ENCODE measurements at regions not wholly inside any gene's neighbourhood (a gene's known extent, or its start where the extent isn't known, plus 50 kb on each side); places are given as distances from the start of the nearest gene placed in this dataset.

DNA sequence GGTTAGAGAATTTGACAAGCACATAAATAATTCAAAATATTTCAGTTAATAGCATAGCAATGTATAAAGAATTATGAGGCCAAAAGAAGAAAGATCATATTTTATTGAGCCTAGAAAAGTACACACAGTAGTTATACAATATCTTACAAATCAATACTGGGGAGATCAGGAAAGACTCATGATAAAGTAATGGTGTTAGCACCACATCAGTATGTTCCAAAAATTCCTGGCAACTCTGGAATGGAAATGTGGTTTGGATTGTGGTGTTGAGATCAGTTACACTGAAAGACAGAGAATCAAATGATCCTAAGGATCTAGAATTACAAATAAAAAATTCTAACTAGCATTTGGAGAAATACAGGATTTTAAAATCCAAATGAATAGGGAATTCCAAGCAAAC is 420.5 kb upstream of the CNTNAP2 start:
- TF ChIP-seq, protein P1, sequence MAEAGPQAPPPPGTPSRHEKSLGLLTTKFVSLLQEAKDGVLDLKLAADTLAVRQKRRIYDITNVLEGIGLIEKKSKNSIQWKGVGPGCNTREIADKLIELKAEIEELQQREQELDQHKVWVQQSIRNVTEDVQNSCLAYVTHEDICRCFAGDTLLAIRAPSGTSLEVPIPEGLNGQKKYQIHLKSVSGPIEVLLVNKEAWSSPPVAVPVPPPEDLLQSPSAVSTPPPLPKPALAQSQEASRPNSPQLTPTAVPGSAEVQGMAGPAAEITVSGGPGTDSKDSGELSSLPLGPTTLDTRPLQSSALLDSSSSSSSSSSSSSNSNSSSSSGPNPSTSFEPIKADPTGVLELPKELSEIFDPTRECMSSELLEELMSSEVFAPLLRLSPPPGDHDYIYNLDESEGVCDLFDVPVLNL (IDR thresholded peaks at IDR 0.05; ENCODE audit: low read depth, low read length), result no peak
- TF ChIP-seq, protein P2, sequence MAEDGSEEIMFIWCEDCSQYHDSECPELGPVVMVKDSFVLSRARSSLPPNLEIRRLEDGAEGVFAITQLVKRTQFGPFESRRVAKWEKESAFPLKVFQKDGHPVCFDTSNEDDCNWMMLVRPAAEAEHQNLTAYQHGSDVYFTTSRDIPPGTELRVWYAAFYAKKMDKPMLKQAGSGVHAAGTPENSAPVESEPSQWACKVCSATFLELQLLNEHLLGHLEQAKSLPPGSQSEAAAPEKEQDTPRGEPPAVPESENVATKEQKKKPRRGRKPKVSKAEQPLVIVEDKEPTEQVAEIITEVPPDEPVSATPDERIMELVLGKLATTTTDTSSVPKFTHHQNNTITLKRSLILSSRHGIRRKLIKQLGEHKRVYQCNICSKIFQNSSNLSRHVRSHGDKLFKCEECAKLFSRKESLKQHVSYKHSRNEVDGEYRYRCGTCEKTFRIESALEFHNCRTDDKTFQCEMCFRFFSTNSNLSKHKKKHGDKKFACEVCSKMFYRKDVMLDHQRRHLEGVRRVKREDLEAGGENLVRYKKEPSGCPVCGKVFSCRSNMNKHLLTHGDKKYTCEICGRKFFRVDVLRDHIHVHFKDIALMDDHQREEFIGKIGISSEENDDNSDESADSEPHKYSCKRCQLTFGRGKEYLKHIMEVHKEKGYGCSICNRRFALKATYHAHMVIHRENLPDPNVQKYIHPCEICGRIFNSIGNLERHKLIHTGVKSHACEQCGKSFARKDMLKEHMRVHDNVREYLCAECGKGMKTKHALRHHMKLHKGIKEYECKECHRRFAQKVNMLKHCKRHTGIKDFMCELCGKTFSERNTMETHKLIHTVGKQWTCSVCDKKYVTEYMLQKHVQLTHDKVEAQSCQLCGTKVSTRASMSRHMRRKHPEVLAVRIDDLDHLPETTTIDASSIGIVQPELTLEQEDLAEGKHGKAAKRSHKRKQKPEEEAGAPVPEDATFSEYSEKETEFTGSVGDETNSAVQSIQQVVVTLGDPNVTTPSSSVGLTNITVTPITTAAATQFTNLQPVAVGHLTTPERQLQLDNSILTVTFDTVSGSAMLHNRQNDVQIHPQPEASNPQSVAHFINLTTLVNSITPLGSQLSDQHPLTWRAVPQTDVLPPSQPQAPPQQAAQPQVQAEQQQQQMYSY (CRISPR knock-in tag; IDR thresholded peaks at IDR 0.05), result no peak
- no peak for TF ChIP-seq POU2F2 (IDR thresholded peaks at IDR 0.05; ENCODE audit: borderline replicate concordance, low read depth, low read length)
- TF ChIP-seq ATF7 (IDR thresholded peaks at IDR 0.05; ENCODE audit: low read depth), result no peak
- TF ChIP-seq LARP7 (IDR thresholded peaks at IDR 0.05), result no peak
- no peak for TF ChIP-seq EGR1 (IDR thresholded peaks at IDR 0.05; ENCODE audit: borderline replicate concordance in 1 of 2, low read depth in 2 of 2, low read length in 2 of 2)
- TF ChIP-seq, protein P3, sequence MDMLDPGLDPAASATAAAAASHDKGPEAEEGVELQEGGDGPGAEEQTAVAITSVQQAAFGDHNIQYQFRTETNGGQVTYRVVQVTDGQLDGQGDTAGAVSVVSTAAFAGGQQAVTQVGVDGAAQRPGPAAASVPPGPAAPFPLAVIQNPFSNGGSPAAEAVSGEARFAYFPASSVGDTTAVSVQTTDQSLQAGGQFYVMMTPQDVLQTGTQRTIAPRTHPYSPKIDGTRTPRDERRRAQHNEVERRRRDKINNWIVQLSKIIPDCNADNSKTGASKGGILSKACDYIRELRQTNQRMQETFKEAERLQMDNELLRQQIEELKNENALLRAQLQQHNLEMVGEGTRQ (IDR thresholded peaks at IDR 0.05; ENCODE audit: borderline replicate concordance, low read depth, low read length), result no peak
- no peak overlapping the region for H3K4me3 ChIP-seq
- FAIRE-seq (no peak), ATAC-seq (no peak), DNase-seq (ENCODE audit: low read depth, low spot score) (no peak)
- H3K27ac ChIP-seq (ENCODE audit: control insufficient read depth, insufficient read depth), result no peak overlapping the region
- no peaks in the 10 kb centered on the region for H3K4me1 ChIP-seq (ENCODE audit: control insufficient read depth, insufficient read depth, low read length)
- ChIA-PET RAD21 (ENCODE audit: unreplicated experiment) (no interaction called here), SMC1A (ENCODE audit: uncharacterized antibody, unreplicated experiment) (no interaction called here), POLR2A (no interaction called here), CTCF (no interaction called here)
- in situ Hi-C loops (cut with MboI), result no loop called here
- no TSS peak for BruUV-seq (replicated peaks)
- H3K36me3 ChIP-seq (ENCODE audit: control insufficient read depth in 2 of 2, insufficient read depth in 2 of 2, low read length in 1 of 2), result no peaks in the 10 kb centered on the region
- intact Hi-C loops (cut with micrococcal nuclease; ENCODE audit: unreplicated experiment), result no loop called here
- H3K79me2 ChIP-seq (ENCODE audit: control insufficient read depth, insufficient read depth, low read length), result no peaks in the 10 kb centered on the region
- H4K20me1 ChIP-seq (ENCODE audit: control insufficient read depth, insufficient read depth), result no peaks in the 10 kb centered on the region
- H3K27me3 ChIP-seq (replicated peaks in 1 of 2; ENCODE audit: control insufficient read depth in 2 of 2, insufficient read depth in 2 of 2, low read length in 1 of 2), result no peaks in the 10 kb centered on the region
- no peaks in the 10 kb centered on the region for H3K9me3 ChIP-seq (replicated peaks; ENCODE audit: control insufficient read depth, insufficient read depth, low read length)
- no peak overlapping the region for H3K9ac ChIP-seq (ENCODE audit: control insufficient read depth, insufficient read depth, low read length)
- H2AFZ ChIP-seq (ENCODE audit: control insufficient read depth, low read depth, low read length), result no peak overlapping the region
- no peak overlapping the region for H3K4me2 ChIP-seq (ENCODE audit: control insufficient read depth, insufficient read depth)
